HepG2 (cell line): ENCODE measurements at regions not wholly inside any gene's neighbourhood (a gene's known extent, or its start where the extent isn't known, plus 50 kb on each side); places are given as distances from the start of the nearest gene placed in this dataset.

ENCODE experiments used
- ATAC-seq: fragments of 200-7000 bp; cut with Tn5 transposase; 3 replicates; pipeline ENCODE4 v1.9.1; 2020; ENCODE audit warnings: mild to moderate bottlenecking, moderate library complexity
- BruUV-seq: library from RNA; stranded (reverse); fragments of 400-500 nt; replicated peaks from 2 replicates; lab custom pipeline; 2021; lab: Mats Ljungman, UMichigan
- CTCF ChIA-PET: fragments of 300-600 bp; formaldehyde crosslinking; extraction: SDS; loops from one replicate; lab custom pipeline; 2021; ENCODE audit warnings: low total read pairs, inconsistent platforms, low intra/inter-chr PET ratio; lab: Yijun Ruan, JAX
- POLR2A ChIA-PET: fragments of 350-600 bp; sonication (Branson Sonifier 250); formaldehyde crosslinking; loops from one replicate; lab custom pipeline; 2020; ENCODE audit warnings: antibody characterized with exemption, inconsistent platforms; lab: Yijun Ruan, JAX
- DNase-seq: peaks from one replicate; pipeline ENCODE4 v3.0.0-alpha.2; 2015; ENCODE audit warnings: low spot score
- FAIRE-seq: peaks from 3 replicates; lab custom pipeline; 2011; peaks lifted over from hg19 to GRCh38; lab: Jason Lieb, UNC
- H2AFZ ChIP-seq: one replicate; pipeline ENCODE4 v1.6.1; 2011; ENCODE audit warnings: low read length, inconsistent platforms
- H3K27ac ChIP-seq: fragments of 300-600 bp; 3 replicates; pipeline ENCODE4 v1.8.0; 2011; ENCODE audit warnings: mixed run types, mild to moderate bottlenecking, mixed read lengths, low read length, inconsistent platforms; ENCODE audit not compliant: insufficient read depth; ENCODE audit errors: extremely low read length
- H3K27me3 ChIP-seq, 2 experiments: fragments of 200-600 bp in 1 of 2; 2 replicates in 1 of 2; 3 replicates in 1 of 2; pipeline versions ENCODE4 v1.6.0 to v1.8.0; 2011; ENCODE audit warnings: low read length in 2 of 2, mild to moderate bottlenecking in 2 of 2, moderate library complexity in 2 of 2, inconsistent platforms in 1 of 2; ENCODE audit not compliant: insufficient read depth in 2 of 2, control insufficient read depth in 1 of 2
- H3K36me3 ChIP-seq, 2 experiments: fragments of 200-600 bp in 1 of 2; replicated peaks in 1 of 2; 2 replicates in 1 of 2; 3 replicates in 1 of 2; pipeline versions ENCODE4 v1.5.1 to v1.8.0; 2011; ENCODE audit warnings: low read length in 2 of 2, inconsistent platforms in 1 of 2; ENCODE audit not compliant: insufficient read depth in 2 of 2, control insufficient read depth in 1 of 2
- H3K4me1 ChIP-seq: 2 replicates; pipeline ENCODE4 v1.5.1; 2012; ENCODE audit warnings: low read length, inconsistent platforms; ENCODE audit not compliant: insufficient read depth
- H3K4me2 ChIP-seq: 2 replicates; pipeline ENCODE4 v1.6.0; 2011; ENCODE audit warnings: low read depth, low read length, inconsistent platforms
- H3K4me3 ChIP-seq, 3 experiments: fragments of 200-600 bp in 1 of 3; sonication (generic), shearing (Covaris generic) in 1 of 3; replicated peaks in 1 of 3; 2 replicates each; pipeline ENCODE4 v1.5.1; 2011 to 2016; ENCODE audit warnings: low read length in 3 of 3, inconsistent platforms in 2 of 3, low read depth in 2 of 3, mild to moderate bottlenecking in 2 of 3, control low read depth in 1 of 3, mixed read lengths in 1 of 3; ENCODE audit not compliant: insufficient read depth in 1 of 3
- H3K79me2 ChIP-seq: one replicate; pipeline ENCODE4 v1.6.1; 2011; ENCODE audit warnings: low read length, inconsistent platforms; ENCODE audit not compliant: insufficient read depth
- H3K9ac ChIP-seq: 2 replicates; pipeline ENCODE4 v1.6.0; 2011; ENCODE audit warnings: mild to moderate bottlenecking, low read depth, low read length, inconsistent platforms; ENCODE audit not compliant: insufficient read depth
- H3K9me3 ChIP-seq: 2 replicates; pipeline ENCODE4 v1.5.1; 2012; ENCODE audit warnings: mild to moderate bottlenecking, low read length
- H4K20me1 ChIP-seq: 2 replicates; pipeline ENCODE4 v1.6.0; 2011; ENCODE audit warnings: inconsistent platforms, mild to moderate bottlenecking, low read length, moderate library complexity; ENCODE audit not compliant: insufficient read depth
- DPF2 ChIP-seq: sonication (generic); formaldehyde crosslinking; IDR thresholded peaks from 2 replicates; pipeline ENCODE4 v1.4.0; 2020; ENCODE audit warnings: mild to moderate bottlenecking, low read depth, missing genetic modification reagents, borderline replicate concordance
- ETS1 ChIP-seq: sonication (generic); formaldehyde crosslinking; IDR thresholded peaks from 2 replicates; pipeline ENCODE4 v1.4.0; 2020; ENCODE audit warnings: missing genetic modification reagents
- ISX ChIP-seq: sonication (generic); formaldehyde crosslinking; conservative IDR thresholded peaks from 2 replicates; pipeline ENCODE4 v1.5.0; 2020; ENCODE audit warnings: missing genetic modification reagents
- MXD4 ChIP-seq: IDR thresholded peaks from 2 replicates; pipeline ENCODE4 v1.6.1; 2016; ENCODE audit warnings: mild to moderate bottlenecking, missing biosample characterization, missing genetic modification reagents
- MYNN ChIP-seq: sonication (generic); formaldehyde crosslinking; IDR thresholded peaks from 2 replicates; pipeline ENCODE4 v1.4.0; 2020; ENCODE audit warnings: mild to moderate bottlenecking, low read depth, missing genetic modification reagents
- NAIF1 ChIP-seq: sonication (generic); formaldehyde crosslinking; IDR thresholded peaks from 2 replicates; pipeline ENCODE4 v1.5.0; 2020; ENCODE audit warnings: mild to moderate bottlenecking, missing genetic modification reagents, borderline replicate concordance
- RFX3 ChIP-seq: IDR thresholded peaks from 2 replicates; pipeline ENCODE4 v1.6.1; 2016; ENCODE audit warnings: missing biosample characterization, missing genetic modification reagents
- ZBTB7A ChIP-seq: sonication (generic); formaldehyde crosslinking; IDR thresholded peaks from 2 replicates; pipeline ENCODE4 v1.8.0; 2022; ENCODE audit warnings: mild to moderate bottlenecking, missing genetic modification reagents
- ZNF280B ChIP-seq: sonication (generic); formaldehyde crosslinking; IDR thresholded peaks from 2 replicates; pipeline ENCODE4 v1.5.0; 2020; ENCODE audit warnings: missing genetic modification reagents, mild to moderate bottlenecking, borderline replicate concordance
- ZNF563 ChIP-seq: sonication (generic); formaldehyde crosslinking; IDR thresholded peaks from 2 replicates; pipeline ENCODE4 v1.8.0; 2022; ENCODE audit warnings: mild to moderate bottlenecking, moderate library complexity, missing genetic modification reagents
- ZNF614 ChIP-seq: IDR thresholded peaks from 2 replicates; pipeline ENCODE4 v1.6.1; 2018; ENCODE audit warnings: missing biosample characterization, missing genetic modification reagents, inconsistent platforms, borderline replicate concordance
- ZNF768 ChIP-seq: sonication (generic); formaldehyde crosslinking; IDR thresholded peaks from 2 replicates; pipeline ENCODE4 v1.4.0; 2020; ENCODE audit warnings: missing genetic modification reagents
- ZNF790 ChIP-seq: sonication (generic); formaldehyde crosslinking; IDR thresholded peaks from 2 replicates; pipeline ENCODE4 v1.8.0; 2022; ENCODE audit warnings: missing genetic modification reagents, mild to moderate bottlenecking, borderline replicate concordance
- WGBS: methylation state at CpG from one replicate; pipeline ENCODE4 v1.1.6; 2017; ENCODE audit warnings: low lambda C conversion rate; 5-methylcytosine and 5-hydroxymethylcytosine counted together
- in situ Hi-C: cut with HindIII; loops from 2 replicates; pipeline ENCODE4 v1.10.0; 2017; ENCODE audit warnings: low pct_unique_long_range_greater_than_20kb; ENCODE audit not compliant: extremely low pct_ligation_motif_present
- intact Hi-C: fragments of 100-400 bp; cut with micrococcal nuclease; formaldehyde crosslinking; loops from one replicate; pipeline ENCODE4 v1.10.0; 2022; ENCODE audit not compliant: unreplicated experiment

- BruUV-seq = no TSS peak
- in situ Hi-C loops (no loop called here), intact Hi-C loops (no loop called here)
- ATAC-seq = no peak
- no peak for DNase-seq
- Histone ChIP-seq H3K4me2 (no peak overlapping the region), H3K27ac (no peak overlapping the region), H3K4me1 (no peaks in the 10 kb centered on the region), H3K9me3 (peaks cover 58% of the 10 kb centered on the region), H2AFZ (no peak overlapping the region), H3K4me3 (no peak overlapping the region), H3K36me3 (no peaks in the 10 kb centered on the region), H3K79me2 (no peaks in the 10 kb centered on the region), H3K27me3 (no peaks in the 10 kb centered on the region), H3K9ac (no peak overlapping the region), H4K20me1 (no peaks in the 10 kb centered on the region)
- no peak for TF ChIP-seq DPF2 (CRISPR knock-in tag)
- TF ChIP-seq MYNN = no peak
- no peak for TF ChIP-seq ZNF790 (CRISPR knock-in tag)
- no peak for TF ChIP-seq ZBTB7A (CRISPR knock-in tag)
- no peak for TF ChIP-seq NAIF1 (CRISPR knock-in tag)
- TF ChIP-seq MXD4 (CRISPR knock-in tag) = no peak
- TF ChIP-seq ISX = no peak
- no peak for TF ChIP-seq RFX3
- no peak for TF ChIP-seq ZNF768 (CRISPR knock-in tag)
- TF ChIP-seq ETS1 (CRISPR knock-in tag) = no peak
- no peak for TF ChIP-seq ZNF280B (CRISPR knock-in tag)
- TF ChIP-seq ZNF614 (CRISPR knock-in tag) = no peak
- no peak for TF ChIP-seq ZNF563 (CRISPR knock-in tag)
- WGBS = 0% methylated on average over 2 of the region's 2 CpGs
- CTCF ChIA-PET = no interaction called here
- no peak for FAIRE-seq
- POLR2A ChIA-PET = no interaction called here
Measured at GRCh38 chr14:85024931-85025330, 505.0 kb upstream of the FLRT2 start.
